MG63 (cell line): ENCODE measurements at regions not wholly inside any gene's neighbourhood (a gene's known extent, or its start where the extent isn't known, plus 50 kb on each side); places are given as distances from the start of the nearest gene placed in this dataset.
"Not testable (repeated sequence)": the region's sequence is repeated elsewhere in the genome, so short reads cannot be mapped to it uniquely, and the experiment has no call there.

Experiments
- DNase-seq: peaks from one replicate; pipeline ENCODE4 v3.0.0-alpha.2; 2020
- H3K27me3 ChIP-seq: fragments of 250-450 bp; sonication (Bioruptor Pico); 2 replicates; pipeline ENCODE4 v1.5.1; 2020; ENCODE audit warnings: mild to moderate bottlenecking, moderate library complexity
- H3K36me3 ChIP-seq: fragments of 250-450 bp; sonication (Bioruptor Pico); 2 replicates; pipeline ENCODE4 v1.5.1; 2020; ENCODE audit warnings: mild to moderate bottlenecking, moderate library complexity
- H3K4me3 ChIP-seq: fragments of 250-450 bp; sonication (Bioruptor Pico); 2 replicates; pipeline ENCODE4 v1.5.1; 2020; ENCODE audit warnings: mild to moderate bottlenecking, moderate library complexity
- H3K9me3 ChIP-seq: fragments of 250-450 bp; sonication (Bioruptor Pico); 2 replicates; pipeline ENCODE4 v1.5.1; 2020; ENCODE audit warnings: mild to moderate bottlenecking, moderate library complexity

- DNase-seq, H3K9me3 ChIP-seq, H3K36me3 ChIP-seq, H3K27me3 ChIP-seq, H3K4me3 ChIP-seq: not testable (repeated sequence)
Measured at GRCh38 chr1:144516172-144516571, 54.7 kb upstream of the NBPF15 start.

GRCh38 chr1:144516906-144517305 is 55.4 kb upstream of the NBPF15 start:
- H3K27me3 ChIP-seq, H3K4me3 ChIP-seq, H3K36me3 ChIP-seq, H3K9me3 ChIP-seq, DNase-seq: not testable (repeated sequence)

GRCh38 chr1:144518439-144518838 is 57.0 kb upstream of the NBPF15 start:
- H3K36me3 ChIP-seq, H3K27me3 ChIP-seq, H3K9me3 ChIP-seq, H3K4me3 ChIP-seq, DNase-seq: not testable (repeated sequence)

GRCh38 chr1:144519528-144520189 is 58.2 kb upstream of the NBPF15 start:
- not testable (repeated sequence) for H3K36me3 ChIP-seq, H3K9me3 ChIP-seq, H3K4me3 ChIP-seq, H3K27me3 ChIP-seq
- DNase-seq, result peak; percentile 77

- H3K27me3 ChIP-seq, H3K9me3 ChIP-seq, DNase-seq, H3K4me3 ChIP-seq, H3K36me3 ChIP-seq: not testable (repeated sequence)
Measured at GRCh38 chr1:144523661-144524407, 62.4 kb upstream of the NBPF15 start.

- not testable (repeated sequence) for H3K9me3 ChIP-seq, H3K4me3 ChIP-seq, DNase-seq, H3K36me3 ChIP-seq, H3K27me3 ChIP-seq
Measured at GRCh38 chr1:144532156-144532607, 60.5 kb upstream of the PPIAL4F start.

- not testable (repeated sequence) for H3K27me3 ChIP-seq, DNase-seq, H3K9me3 ChIP-seq, H3K4me3 ChIP-seq, H3K36me3 ChIP-seq
Measured at GRCh38 chr1:144533480-144533879, 59.2 kb upstream of the PPIAL4F start.

- not testable (repeated sequence) for H3K9me3 ChIP-seq, H3K36me3 ChIP-seq, H3K4me3 ChIP-seq, H3K27me3 ChIP-seq, DNase-seq
Measured at GRCh38 chr1:144534286-144534685, 58.4 kb upstream of the PPIAL4F start.

- DNase-seq, H3K4me3 ChIP-seq, H3K27me3 ChIP-seq, H3K9me3 ChIP-seq, H3K36me3 ChIP-seq: not testable (repeated sequence)
Measured at GRCh38 chr1:144536677-144537076, 56.0 kb upstream of the PPIAL4F start.

GRCh38 chr1:144537234-144537633 is 55.5 kb upstream of the PPIAL4F start:
- not testable (repeated sequence) for H3K4me3 ChIP-seq, H3K27me3 ChIP-seq, H3K9me3 ChIP-seq, DNase-seq, H3K36me3 ChIP-seq

- not testable (repeated sequence) for H3K36me3 ChIP-seq, H3K27me3 ChIP-seq, H3K9me3 ChIP-seq, H3K4me3 ChIP-seq, DNase-seq
Measured at GRCh38 chr1:144538736-144539135, 54.0 kb upstream of the PPIAL4F start.

- not testable (repeated sequence) for H3K36me3 ChIP-seq, H3K27me3 ChIP-seq, DNase-seq, H3K9me3 ChIP-seq, H3K4me3 ChIP-seq
Measured at GRCh38 chr1:144539191-144539960, 53.3 kb upstream of the PPIAL4F start.
